PC-3 (cell line): ENCODE measurements at regions not wholly inside any gene's neighbourhood (a gene's known extent, or its start where the extent isn't known, plus 50 kb on each side); places are given as distances from the start of the nearest gene placed in this dataset.

Experiments
- CTCF ChIP-seq: fragments of 300-600 bp; sonication (generic); conservative IDR thresholded peaks from 2 replicates; pipeline ENCODE4 v1.5.1; 2017; ENCODE audit warnings: antibody characterized with exemption, low read depth, mild to moderate bottlenecking, low read length
- EZH2phosphoT487 ChIP-seq: fragments of 300-600 bp; sonication (generic); IDR thresholded peaks from 2 replicates; pipeline ENCODE4 v1.6.1; 2018; ENCODE audit warnings: mild to moderate bottlenecking, antibody characterized with exemption, low read length, borderline replicate concordance

GRCh38 chr13:100977841-100978240 lies 303.2 kb upstream of the TMTC4 start:
- TF ChIP-seq CTCF: no peak
- no peak for TF ChIP-seq EZH2phosphoT487
